Right cardiac atrium (tissue), 5 donors: ENCODE measurements at regions not wholly inside any gene's neighbourhood (a gene's known extent, or its start where the extent isn't known, plus 50 kb on each side); places are given as distances from the start of the nearest gene placed in this dataset.
"Not testable (repeated sequence)": the region's sequence is repeated elsewhere in the genome, so short reads cannot be mapped to it uniquely, and the experiment has no call there.

Source experiments
- ATAC-seq, 2 donors: fragments of 200-7000 bp; cut with Tn5 transposase; one replicate each; pipeline versions ENCODE4 v1.8.0 to v1.9.1; 2020; ENCODE audit warnings: moderate library complexity in 2 of 2, mild to moderate bottlenecking in 1 of 2
- DNase-seq, 3 donors: peaks; one replicate each; pipeline ENCODE4 v3.0.0-alpha.2; 2020
- H3K27ac ChIP-seq: one replicate; pipeline ENCODE4 v1.5.1; 2013; ENCODE audit warnings: mild to moderate bottlenecking, low read length, control low read depth, moderate library complexity
- H3K27me3 ChIP-seq: one replicate; pipeline ENCODE4 v1.6.1; 2013; ENCODE audit not compliant: control insufficient read depth, insufficient read depth
- H3K4me1 ChIP-seq: one replicate; pipeline ENCODE4 v1.6.1; 2013; ENCODE audit warnings: low read length; ENCODE audit not compliant: control insufficient read depth, insufficient read depth
- H3K4me3 ChIP-seq: one replicate; pipeline ENCODE4 v1.5.1; 2013; ENCODE audit warnings: low read length, control low read depth
- H3K9me3 ChIP-seq: one replicate; pipeline ENCODE4 v1.6.1; 2013; ENCODE audit warnings: low read length; ENCODE audit not compliant: control insufficient read depth
- WGBS: extraction: QIAGEN DNeasy Blood & Tissue Kit; methylation state at CpG from one replicate; pipeline ENCODE4 v1.1.7; 2013; 5-methylcytosine and 5-hydroxymethylcytosine counted together
- intact Hi-C, 4 donors: fragments of 100-400 bp; cut with DNase I; formaldehyde crosslinking; loops; one replicate each; pipeline versions ENCODE4 v1.11.0 to v1.14.0; 2022 to 2023
- donor health status: healthy with polysubstance abuse.
- donor health status: DM: no; HTN: yes; CAD: no.
- donor health status: DM: no; HTN: no; CAD: no.
- donor health status: DM: no; HTN: yes; CAD: no; lungs with severe emphysema.
- donor health status: DM: yes; HTN: yes; CAD: no.

- H3K9me3 ChIP-seq, result no peaks in the 10 kb centered on the region
- peak overlapping the region; percentile 68 for H3K27ac ChIP-seq
- peak; percentile 94 to 98 for ATAC-seq
- WGBS, result 26% methylated on average over 7 of the region's 7 CpGs
- intact Hi-C loops, result no loop called here
- DNase-seq, result peak in 2 of 3 donors; percentile 56 to 59
- H3K4me1 ChIP-seq, result peaks cover 3% of the 10 kb centered on the region
- H3K4me3 ChIP-seq, result no peak overlapping the region
- no peaks in the 10 kb centered on the region for H3K27me3 ChIP-seq
Measured at GRCh38 chr10:29784175-29784773, 149.5 kb upstream of the SVIL start.

- peak in 1 of 2 donors; percentile 32 for ATAC-seq
- intact Hi-C loops, result no loop called here
- WGBS, result 67% methylated on average over 3 of the region's 3 CpGs
- no peak overlapping the region for H3K27ac ChIP-seq
- H3K27me3 ChIP-seq, result no peaks in the 10 kb centered on the region
- H3K4me1 ChIP-seq, result peaks cover 3% of the 10 kb centered on the region
- DNase-seq, result no peak
- H3K9me3 ChIP-seq, result no peaks in the 10 kb centered on the region
- H3K4me3 ChIP-seq, result no peak overlapping the region
Measured at GRCh38 chr10:29783201-29783947, 148.6 kb upstream of the SVIL start.

DNA sequence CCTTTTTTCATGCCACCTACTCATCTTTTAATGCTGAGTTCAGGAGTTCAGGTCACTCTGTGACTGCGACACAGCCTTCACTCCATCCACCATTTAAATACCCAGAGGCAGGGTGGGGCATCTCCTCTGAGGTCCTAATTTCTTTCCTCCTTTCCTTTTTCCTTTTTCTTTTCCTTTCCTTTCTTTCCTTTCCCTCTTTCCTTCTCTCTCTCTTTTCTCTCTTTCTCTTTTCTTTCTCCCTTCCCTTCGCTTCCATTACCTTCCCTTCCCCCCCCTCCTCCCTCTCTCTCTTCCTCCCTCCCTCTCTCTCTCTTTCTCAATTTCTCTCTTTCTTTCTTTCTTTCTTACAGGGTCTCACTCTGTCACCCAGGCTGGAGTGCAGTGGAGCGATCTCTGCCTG is 145.9 kb upstream of the SVIL start:
- Histone ChIP-seq H3K4me3 (no peak overlapping the region), H3K4me1 (peaks cover 3% of the 10 kb centered on the region), H3K9me3 (no peaks in the 10 kb centered on the region), H3K27ac (no peak overlapping the region), H3K27me3 (no peaks in the 10 kb centered on the region)
- DNase-seq, result no peak
- 95% methylated on average over 3 of the region's 3 CpGs for WGBS
- intact Hi-C loops, result no loop called here
- ATAC-seq, result no peak

DNA sequence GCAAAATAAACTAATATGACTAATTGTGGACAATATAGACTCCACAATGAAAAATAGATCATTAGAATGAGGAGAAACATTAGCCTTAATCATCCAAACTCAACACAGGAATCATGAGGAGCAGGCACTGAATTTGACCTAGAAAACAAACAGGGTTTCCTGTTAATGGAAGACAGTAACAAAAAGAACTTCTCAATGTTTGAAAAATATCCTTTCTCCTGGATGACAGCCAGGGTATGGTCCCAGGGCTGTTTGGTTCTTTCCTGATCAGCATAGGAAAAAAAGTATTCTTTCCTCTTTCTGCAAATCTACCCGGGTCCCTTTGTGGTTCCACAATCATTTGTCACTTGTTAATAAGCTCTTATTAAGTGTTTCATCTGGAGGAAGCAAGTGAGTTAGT is 145.3 kb upstream of the SVIL start:
- DNase-seq, result no peak
- intact Hi-C loops, result no loop called here

GRCh38 chr10:29776246-29776645 is 141.5 kb upstream of the SVIL start:
- DNase-seq, result no peak
- Histone ChIP-seq H3K27ac (no peak overlapping the region), H3K4me1 (no peaks in the 10 kb centered on the region), H3K27me3 (no peaks in the 10 kb centered on the region), H3K9me3 (no peaks in the 10 kb centered on the region), H3K4me3 (no peak overlapping the region)
- intact Hi-C loops, result no loop called here
- WGBS, result 88% methylated on average over 2 of the region's 2 CpGs
- ATAC-seq, result no peak

More for the DNA sequence above, 145.3 kb upstream of the SVIL start:
- WGBS, result 33% methylated on average over 1 of the region's 1 CpG
- Histone ChIP-seq H3K9me3 (no peaks in the 10 kb centered on the region), H3K4me1 (peaks cover 3% of the 10 kb centered on the region), H3K27ac (no peak overlapping the region), H3K4me3 (no peak overlapping the region), H3K27me3 (no peaks in the 10 kb centered on the region)
- ATAC-seq, result no peak

DNA sequence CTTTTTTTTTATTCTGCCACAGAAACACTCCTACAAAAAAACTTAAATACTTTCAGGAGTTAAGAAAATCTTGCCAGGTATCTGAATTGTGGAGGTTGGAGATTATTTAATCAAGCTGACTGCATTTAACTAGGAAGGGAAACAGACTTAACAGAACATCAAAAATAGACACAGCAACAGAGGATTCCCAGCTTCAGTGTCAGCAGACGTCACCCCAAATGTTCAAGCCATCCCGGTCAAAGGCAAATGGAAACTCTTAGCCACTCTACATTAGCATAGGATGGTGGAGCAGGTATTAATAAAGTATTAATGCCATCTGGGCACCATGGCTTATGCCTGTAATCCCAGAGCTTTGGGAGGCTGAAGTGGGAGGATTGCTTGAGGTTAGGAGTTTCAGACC is 139.7 kb upstream of the SVIL start:
- intact Hi-C loops, result no loop called here
- H3K4me1 ChIP-seq, result no peaks in the 10 kb centered on the region
- 88% methylated on average over 2 of the region's 2 CpGs for WGBS
- ATAC-seq (no peak), DNase-seq (no peak)
- H3K9me3 ChIP-seq, result no peaks in the 10 kb centered on the region
- H3K4me3 ChIP-seq, result no peak overlapping the region
- no peak overlapping the region for H3K27ac ChIP-seq
- H3K27me3 ChIP-seq, result no peaks in the 10 kb centered on the region

- no peaks in the 10 kb centered on the region for H3K4me1 ChIP-seq
- H3K9me3 ChIP-seq, result no peaks in the 10 kb centered on the region
- intact Hi-C loops, result no loop called here
- no peak overlapping the region for H3K4me3 ChIP-seq
- H3K27me3 ChIP-seq, result no peaks in the 10 kb centered on the region
- no peak for DNase-seq
- H3K27ac ChIP-seq, result no peak overlapping the region
- no peak for ATAC-seq
- 96% methylated on average over 1 of the region's 1 CpG for WGBS
Measured at GRCh38 chr10:29773675-29774091, 138.9 kb upstream of the SVIL start.

- 57% methylated on average over 5 of the region's 5 CpGs for WGBS
Measured at GRCh38 chr10:29772403-29772802, 137.6 kb upstream of the SVIL start.

DNA sequence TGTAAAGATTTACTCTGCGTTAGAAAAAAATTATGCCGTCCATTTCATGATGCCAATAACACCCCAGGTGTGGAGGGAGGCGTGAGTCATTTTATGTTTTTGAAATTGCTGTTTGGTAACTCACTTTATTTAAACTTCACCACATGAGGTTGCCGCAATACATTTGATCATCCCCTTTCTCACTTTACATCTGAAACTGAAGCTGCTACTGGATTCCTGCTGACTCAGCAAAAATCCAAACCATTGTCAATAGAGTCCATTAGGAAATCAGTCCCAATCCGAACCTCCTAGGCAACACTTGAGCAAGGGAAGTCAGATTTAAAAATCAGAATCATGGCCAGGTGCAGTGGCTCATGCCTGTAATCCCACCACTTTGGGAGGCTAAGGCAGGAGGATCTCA is 136.6 kb upstream of the SVIL start:
- ATAC-seq (no peak), DNase-seq (no peak)
- WGBS, result 93% methylated on average over 5 of the region's 5 CpGs
- H3K4me1 ChIP-seq, result no peaks in the 10 kb centered on the region
- no peaks in the 10 kb centered on the region for H3K27me3 ChIP-seq
- intact Hi-C loops, result no loop called here
- no peaks in the 10 kb centered on the region for H3K9me3 ChIP-seq
- no peak overlapping the region for H3K27ac ChIP-seq
- H3K4me3 ChIP-seq, result no peak overlapping the region

More at GRCh38 chr10:29772403-29772802, 137.6 kb upstream of the SVIL start:
- Histone ChIP-seq H3K4me3 (no peak overlapping the region), H3K9me3 (no peaks in the 10 kb centered on the region), H3K27ac (no peak overlapping the region), H3K4me1 (no peaks in the 10 kb centered on the region), H3K27me3 (no peaks in the 10 kb centered on the region)
- intact Hi-C loops, result no loop called here
- no peak for DNase-seq
- no peak for ATAC-seq

DNA sequence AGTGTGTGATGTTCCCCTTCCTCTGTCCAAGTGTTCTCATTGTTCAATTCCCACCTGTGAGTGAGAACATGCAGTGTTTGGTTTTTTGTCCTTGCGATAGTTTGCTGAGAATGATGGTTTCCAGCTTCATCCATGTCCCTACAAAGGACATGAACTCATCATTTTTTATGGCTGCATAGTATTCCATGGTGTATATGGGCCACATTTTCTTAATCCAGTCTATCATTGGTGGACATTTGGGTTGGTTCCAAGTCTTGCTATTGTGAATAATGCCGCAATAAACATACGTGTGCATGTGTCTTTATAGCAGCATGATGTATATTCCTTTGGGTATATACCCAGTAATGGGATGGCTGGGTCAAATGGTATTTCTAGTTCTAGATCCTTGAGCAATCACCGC is 134.5 kb upstream of the SVIL start:
- intact Hi-C loops, H3K4me1 ChIP-seq, DNase-seq, H3K4me3 ChIP-seq, H3K27me3 ChIP-seq, H3K27ac ChIP-seq, H3K9me3 ChIP-seq, ATAC-seq: not testable (repeated sequence)
- 98% methylated on average over 3 of the region's 4 CpGs for WGBS

- Histone ChIP-seq H3K4me1 (no peaks in the 10 kb centered on the region), H3K9me3 (no peaks in the 10 kb centered on the region), H3K4me3 (no peak overlapping the region), H3K27me3 (no peaks in the 10 kb centered on the region), H3K27ac (no peak overlapping the region)
- ATAC-seq (no peak), DNase-seq (no peak)
- intact Hi-C loops, result no loop called here
- 88% methylated on average over 4 of the region's 4 CpGs for WGBS
Measured at GRCh38 chr10:29767968-29768367, 133.2 kb upstream of the SVIL start.
